ENCODE measurements at regions not wholly inside any gene's neighbourhood (a gene's known extent, or its start where the extent isn't known, plus 50 kb on each side); places are given as distances from the start of the nearest gene placed in this dataset.

- no peaks in the 10 kb centered on the region for H3K9me2 ChIP-seq (ENCODE audit: insufficient read depth)
- BruUV-seq (replicated peaks) = no TSS peak
- no peak overlapping the region for H3K4me3 ChIP-seq
- ChIA-PET CTCF (no interaction called here), POLR2A (ENCODE audit: unreplicated experiment) (no interaction called here)
- no peaks in the 10 kb centered on the region for H3K79me2 ChIP-seq (ENCODE audit: low read depth)
- H3K27me3 ChIP-seq (ENCODE audit: insufficient read depth, low read depth) = no peaks in the 10 kb centered on the region
- H3K4me2 ChIP-seq = no peak overlapping the region
- peaks cover 29% of the 10 kb centered on the region for H3K4me1 ChIP-seq (replicated peaks; ENCODE audit: insufficient read depth)
- intact Hi-C loops (cut with micrococcal nuclease; ENCODE audit: unreplicated experiment) = no loop called here
- H3F3A ChIP-seq (ENCODE audit: insufficient read depth, low read depth) = peaks cover 15% of the 10 kb centered on the region
- no peaks in the 10 kb centered on the region for H4K20me1 ChIP-seq (ENCODE audit: insufficient read depth)
- H3K27ac ChIP-seq = no peak overlapping the region
- H2AFZ ChIP-seq = no peak overlapping the region
- no peaks in the 10 kb centered on the region for H3K36me3 ChIP-seq (ENCODE audit: low read depth)
- no peak for DNase-seq
- TF ChIP-seq EZH2 (IDR thresholded peaks at IDR 0.05; ENCODE audit: low read depth) (no peak), CTCF (conservative IDR thresholded peaks at IDR 0.05) (no peak)
- no peaks in the 10 kb centered on the region for H3K9me3 ChIP-seq (ENCODE audit: insufficient read depth, low read depth)
Observed at GRCh38 chr13:30017880-30018279, 167.5 kb upstream of the UBL3 start.

- TF ChIP-seq EZH2 (IDR thresholded peaks at IDR 0.05; ENCODE audit: low read depth) (no peak), CTCF (conservative IDR thresholded peaks at IDR 0.05) (no peak)
- no peaks in the 10 kb centered on the region for H3K79me2 ChIP-seq (ENCODE audit: low read depth)
- H3K4me2 ChIP-seq = no peak overlapping the region
- no peak overlapping the region for H2AFZ ChIP-seq
- H3K27me3 ChIP-seq (ENCODE audit: insufficient read depth, low read depth) = no peaks in the 10 kb centered on the region
- DNase-seq = no peak
- H3K36me3 ChIP-seq (ENCODE audit: low read depth) = no peaks in the 10 kb centered on the region
- H4K20me1 ChIP-seq (ENCODE audit: insufficient read depth) = no peaks in the 10 kb centered on the region
- ChIA-PET POLR2A (ENCODE audit: unreplicated experiment) (no interaction called here), CTCF (no interaction called here)
- no peak overlapping the region for H3K27ac ChIP-seq
- no peaks in the 10 kb centered on the region; the same call in 1 of the 2 replicates for H3K9me2 ChIP-seq (ENCODE audit: insufficient read depth)
- H3K9me3 ChIP-seq (ENCODE audit: insufficient read depth, low read depth) = no peaks in the 10 kb centered on the region
- intact Hi-C loops (cut with micrococcal nuclease; ENCODE audit: unreplicated experiment) = no loop called here
- no peak overlapping the region for H3K4me3 ChIP-seq
- BruUV-seq (replicated peaks) = no TSS peak
- peaks cover 4% of the 10 kb centered on the region; the same call in 1 of the 2 replicates for H3F3A ChIP-seq (ENCODE audit: insufficient read depth, low read depth)
- H3K4me1 ChIP-seq (replicated peaks; ENCODE audit: insufficient read depth) = peaks cover 15% of the 10 kb centered on the region
Observed at GRCh38 chr13:30016398-30016797, 166.0 kb upstream of the UBL3 start.

- no peaks in the 10 kb centered on the region for H3K27me3 ChIP-seq (ENCODE audit: insufficient read depth, low read depth)
- intact Hi-C loops (cut with micrococcal nuclease; ENCODE audit: unreplicated experiment) = no loop called here
- H3K4me1 ChIP-seq (replicated peaks; ENCODE audit: insufficient read depth) = no peaks in the 10 kb centered on the region
- H3K4me2 ChIP-seq = no peak overlapping the region
- H3K27ac ChIP-seq = no peak overlapping the region
- H3K9me3 ChIP-seq (ENCODE audit: insufficient read depth, low read depth) = no peaks in the 10 kb centered on the region
- H3K9me2 ChIP-seq (ENCODE audit: insufficient read depth) = no peaks in the 10 kb centered on the region; the same call in 1 of the 2 replicates
- POLR2A ChIA-PET (ENCODE audit: unreplicated experiment) = no interaction called here
- no peak overlapping the region for H3K4me3 ChIP-seq
- no peak overlapping the region for H2AFZ ChIP-seq
- no peaks in the 10 kb centered on the region for H3F3A ChIP-seq (ENCODE audit: insufficient read depth, low read depth)
- CTCF ChIA-PET = no interaction called here
- no peaks in the 10 kb centered on the region for H4K20me1 ChIP-seq (ENCODE audit: insufficient read depth)
- no peak for DNase-seq
- no peak for TF ChIP-seq CTCF (conservative IDR thresholded peaks at IDR 0.05)
- TF ChIP-seq EZH2 (IDR thresholded peaks at IDR 0.05; ENCODE audit: low read depth) = no peak
- no peaks in the 10 kb centered on the region for H3K36me3 ChIP-seq (ENCODE audit: low read depth)
- no peaks in the 10 kb centered on the region for H3K79me2 ChIP-seq (ENCODE audit: low read depth)
- no TSS peak for BruUV-seq (replicated peaks)
Observed at GRCh38 chr13:30009411-30009810, 159.0 kb upstream of the UBL3 start.

All from PC-9 (cell line).